ENCODE measurements at regions not wholly inside any gene's neighbourhood (a gene's known extent, or its start where the extent isn't known, plus 50 kb on each side); places are given as distances from the start of the nearest gene placed in this dataset.

DNA sequence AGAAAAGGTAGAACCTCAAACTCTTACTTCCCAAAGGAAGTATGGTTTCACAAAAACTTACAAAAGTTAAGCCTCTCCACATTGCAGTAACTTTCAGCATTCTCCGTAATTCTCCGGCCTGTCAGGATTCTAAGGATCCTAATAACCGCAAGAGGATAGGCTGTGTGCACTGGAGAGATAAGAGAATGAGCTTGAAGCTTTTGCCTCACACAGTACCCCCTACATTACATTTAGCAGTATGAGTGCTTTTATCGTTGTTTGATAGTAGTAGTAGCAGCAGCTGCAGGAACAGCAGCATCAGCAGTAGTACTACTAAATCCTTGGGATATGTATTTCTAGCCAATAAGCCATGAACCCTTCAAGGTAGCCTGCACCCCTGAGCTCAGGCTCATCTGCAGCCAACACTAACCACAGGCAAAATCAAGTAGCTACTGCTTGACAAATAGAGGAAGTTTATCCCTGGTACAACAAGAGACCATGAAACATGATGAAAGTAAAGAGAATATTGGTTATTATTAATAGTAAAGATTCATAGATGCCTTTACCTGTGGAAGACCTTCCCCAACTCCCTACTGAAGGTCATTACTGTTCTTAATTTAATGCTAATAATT lies 222.6 kb upstream of the CNTNAP2 start:
- H2AK9ac ChIP-seq (replicated peaks; ENCODE audit: low read depth, low read length, poor library complexity) = no peak overlapping the region

More for the DNA sequence above, 222.6 kb upstream of the CNTNAP2 start:
- Histone ChIP-seq H2BK5ac (ENCODE audit: low read depth, low read length, poor library complexity, severe bottlenecking) (no peak overlapping the region), H4K91ac (ENCODE audit: insufficient read depth, low read depth, low read length) (no peak overlapping the region), H3K4me3 (ENCODE audit: insufficient read depth, low read depth, low read length) (no peak overlapping the region), H2BK120ac (ENCODE audit: low read depth, low read length) (no peak overlapping the region), H4K8ac (ENCODE audit: low read depth in 2 of 2, low read length in 2 of 2) (no peak overlapping the region), H3K14ac (replicated peaks; ENCODE audit: low read depth, low read length) (no peak overlapping the region), H3K4ac (ENCODE audit: low read depth, low read length) (no peak overlapping the region), H4K5ac (ENCODE audit: low read depth, low read length) (no peak overlapping the region), H3K9me1 (ENCODE audit: insufficient read depth, low read length) (no peaks in the 10 kb centered on the region), H3K9ac (ENCODE audit: low read depth, low read length) (no peak overlapping the region), H3K18ac (ENCODE audit: low read depth, low read length) (no peak overlapping the region), H3K4me2 (ENCODE audit: low read depth, low read length) (no peak overlapping the region), H3K4me1 (ENCODE audit: control insufficient read depth, insufficient read depth, low read length) (no peaks in the 10 kb centered on the region), H3K27me3 (ENCODE audit: control insufficient read depth, insufficient read depth, low read length) (no peaks in the 10 kb centered on the region), H3K56ac (ENCODE audit: extremely low read depth, insufficient read depth, low read length) (no peak overlapping the region), H2BK15ac (ENCODE audit: low read depth, low read length) (no peak overlapping the region), H4K20me1 (ENCODE audit: insufficient read depth, low read length) (no peaks in the 10 kb centered on the region), H2BK20ac (ENCODE audit: low read depth, low read length) (no peak overlapping the region), H3K23ac (ENCODE audit: low read depth, low read length) (no peak overlapping the region), H3K79me1 (ENCODE audit: low read depth in 1 of 2, low read length in 2 of 2) (no peaks in the 10 kb centered on the region), H2AK5ac (ENCODE audit: low read depth, low read length) (no peak overlapping the region), H2AFZ (replicated peaks; ENCODE audit: low read length, poor library complexity) (no peak overlapping the region), H3K36me3 (ENCODE audit: control insufficient read depth, insufficient read depth, low read length) (no peaks in the 10 kb centered on the region), H3K9me3 (ENCODE audit: control insufficient read depth, insufficient read depth, low read length) (no peaks in the 10 kb centered on the region), H3K27ac (ENCODE audit: insufficient read depth, low read length) (no peak overlapping the region)
- ATAC-seq (ENCODE audit: low read depth) (no peak), DNase-seq (no peak)
- dilution Hi-C loops (cut with HindIII; ENCODE audit: low sequenced_read_pairs, unreplicated experiment) (no loop called here), in situ Hi-C loops (cut with MboI; ENCODE audit: low sequenced_read_pairs) (no loop called here), intact Hi-C loops (cut with micrococcal nuclease) (no loop called here)
- no CpG with 5 or more reads among the region's 4 CpGs for WGBS, 2 experiments (ENCODE audit: extremely low coverage in 2 of 2, insufficient read length in 1 of 2)
- POLR2A ChIA-PET (ENCODE audit: unreplicated experiment) = no interaction called here
- BruUV-seq (replicated peaks) = no TSS peak
- TF ChIP-seq RCOR1 (IDR thresholded peaks at IDR 0.05; ENCODE audit: insufficient replicate concordance, low read length) = no peak
- TF ChIP-seq POLR2A (IDR thresholded peaks at IDR 0.05; ENCODE audit: low read depth, low read length) = no peak
- no peak for TF ChIP-seq MXI1 (IDR thresholded peaks at IDR 0.05; ENCODE audit: borderline replicate concordance, low read depth, low read length)
- TF ChIP-seq, protein P1, sequence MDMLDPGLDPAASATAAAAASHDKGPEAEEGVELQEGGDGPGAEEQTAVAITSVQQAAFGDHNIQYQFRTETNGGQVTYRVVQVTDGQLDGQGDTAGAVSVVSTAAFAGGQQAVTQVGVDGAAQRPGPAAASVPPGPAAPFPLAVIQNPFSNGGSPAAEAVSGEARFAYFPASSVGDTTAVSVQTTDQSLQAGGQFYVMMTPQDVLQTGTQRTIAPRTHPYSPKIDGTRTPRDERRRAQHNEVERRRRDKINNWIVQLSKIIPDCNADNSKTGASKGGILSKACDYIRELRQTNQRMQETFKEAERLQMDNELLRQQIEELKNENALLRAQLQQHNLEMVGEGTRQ (IDR thresholded peaks at IDR 0.05; ENCODE audit: low read depth, low read length) = no peak
- no peak for TF ChIP-seq FOS (IDR thresholded peaks at IDR 0.05; ENCODE audit: low read depth, low read length)
- no peak for TF ChIP-seq SMC3 (IDR thresholded peaks at IDR 0.05; ENCODE audit: low read depth, low read length)
- TF ChIP-seq RFX5 (IDR thresholded peaks at IDR 0.05; ENCODE audit: low read depth, low read length) = no peak
- TF ChIP-seq NFE2L2 (IDR thresholded peaks at IDR 0.05; ENCODE audit: low read depth, low read length) = no peak
- no peak for TF ChIP-seq RAD21 (IDR thresholded peaks at IDR 0.05; ENCODE audit: low read length)
- no peak for TF ChIP-seq MAZ (IDR thresholded peaks at IDR 0.05; ENCODE audit: borderline replicate concordance, low read depth, low read length)
- TF ChIP-seq MAFK (IDR thresholded peaks at IDR 0.05; ENCODE audit: low read depth, low read length) = no peak
- CTCF ChIA-PET = no interaction called here

Measured in IMR-90 (cell line).